ENCODE measurements at regions not wholly inside any gene's neighbourhood (a gene's known extent, or its start where the extent isn't known, plus 50 kb on each side); places are given as distances from the start of the nearest gene placed in this dataset.

DNA sequence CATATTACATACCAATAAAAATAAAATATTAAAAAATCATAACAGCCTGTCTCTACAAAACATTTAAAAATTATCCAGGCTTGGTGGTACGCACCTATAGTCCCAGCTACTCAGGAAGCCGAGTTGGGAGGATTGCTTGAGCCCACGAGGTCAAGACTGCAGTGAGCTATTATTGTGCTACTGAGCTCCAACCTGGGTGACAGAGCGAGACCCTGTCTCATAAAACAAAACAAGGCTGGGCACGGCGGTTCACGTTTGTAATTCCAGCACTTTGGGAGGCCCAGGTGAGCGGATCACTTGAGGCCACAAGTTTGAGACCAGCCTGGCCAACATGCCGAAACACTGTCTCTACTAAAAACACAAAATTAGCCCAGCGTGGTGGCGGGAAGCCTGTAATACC lies 52.2 kb upstream of the LSM14A start:
- no peak for DNase-seq

DNA sequence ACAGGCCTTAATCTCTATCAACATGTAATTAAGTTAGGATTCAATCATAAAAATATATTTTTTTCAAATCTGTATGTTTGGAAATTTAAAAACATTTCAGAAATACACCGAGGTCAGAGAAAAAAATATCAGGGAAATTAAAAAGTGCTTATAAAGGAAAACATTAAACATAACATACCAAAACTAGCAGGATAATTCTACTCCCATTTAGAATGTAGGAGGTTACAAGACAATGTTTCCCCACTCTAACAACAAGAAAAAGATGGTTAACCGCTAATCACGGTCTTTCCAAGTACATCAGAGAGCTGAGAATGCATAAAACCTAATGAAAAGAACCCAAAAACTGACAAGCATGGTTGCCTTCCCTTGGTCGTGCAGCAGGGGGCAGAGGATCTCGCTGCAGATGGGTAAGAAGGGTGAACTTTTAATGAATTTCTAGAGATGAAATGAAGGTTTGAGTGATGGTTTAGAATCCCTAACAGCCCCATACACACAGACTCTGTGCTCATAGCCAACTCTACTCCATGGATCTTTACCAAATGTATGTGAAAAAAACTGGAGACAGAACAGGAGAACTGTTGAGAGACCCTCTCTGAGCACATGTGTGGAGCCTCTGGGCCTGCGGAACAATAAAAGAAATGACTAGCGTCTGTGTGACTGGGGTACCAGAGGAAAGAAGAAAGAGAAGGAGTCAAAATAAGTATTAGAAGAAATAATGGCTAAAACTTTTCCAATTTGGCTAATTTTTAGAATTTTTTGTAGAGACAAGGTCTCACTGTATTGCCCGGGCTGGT lies 51.3 kb upstream of the LSM14A start:
- peak; percentile 53 for DNase-seq
